SK-N-DZ (cell line): ENCODE measurements at regions not wholly inside any gene's neighbourhood (a gene's known extent, or its start where the extent isn't known, plus 50 kb on each side); places are given as distances from the start of the nearest gene placed in this dataset.
"Not testable (repeated sequence)": the region's sequence is repeated elsewhere in the genome, so short reads cannot be mapped to it uniquely, and the experiment has no call there.

Source experiments
- DNase-seq: peaks from one replicate; pipeline ENCODE4 v3.0.0-alpha.2; 2015; ENCODE audit warnings: low spot score

GRCh38 chr16:13708347-13709120 is 211.4 kb upstream of the ERCC4 start:
- no peak for DNase-seq

DNA sequence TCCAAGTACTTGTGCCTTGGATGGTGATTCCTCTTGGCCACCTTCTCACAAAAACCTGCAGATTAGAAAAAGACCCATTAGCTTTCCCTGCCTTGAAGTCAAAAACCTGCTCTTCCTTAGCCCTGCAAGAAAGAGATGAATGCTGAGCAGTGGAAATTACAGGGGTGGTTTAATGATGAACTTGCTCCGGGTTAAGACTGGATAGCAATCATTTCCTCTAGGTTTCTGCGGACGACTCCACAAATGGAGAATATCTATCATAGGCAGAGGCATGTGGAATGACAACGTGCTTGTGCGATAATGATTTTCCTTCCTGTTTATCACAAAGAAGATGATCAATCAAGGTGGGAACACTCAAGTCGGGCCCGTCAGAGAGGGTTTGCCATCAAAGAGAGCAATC is 201.2 kb upstream of the ERCC4 start:
- DNase-seq, result no peak

- no peak for DNase-seq
Observed at GRCh38 chr16:13727943-13728342, 192.0 kb upstream of the ERCC4 start.

DNA sequence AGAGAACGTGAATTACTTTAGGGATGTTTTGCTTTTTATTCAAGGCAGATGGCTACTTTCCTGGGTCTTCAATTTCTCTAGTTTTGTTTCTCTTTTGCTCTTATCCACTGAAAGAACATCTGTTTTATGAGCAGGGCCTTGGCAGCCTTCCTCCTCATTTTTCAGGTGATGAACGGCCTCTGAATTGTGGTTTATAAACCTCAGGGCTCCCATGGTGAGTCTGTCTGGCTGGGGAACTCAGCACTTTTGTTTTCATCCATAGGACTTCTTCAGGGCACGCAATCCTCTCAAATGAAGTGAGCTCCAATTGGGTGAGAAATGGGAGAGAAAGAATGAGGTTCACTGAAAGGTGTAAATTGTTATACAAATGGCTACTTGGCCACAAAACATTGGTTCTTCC is 186.4 kb upstream of the ERCC4 start:
- DNase-seq, result no peak

DNA sequence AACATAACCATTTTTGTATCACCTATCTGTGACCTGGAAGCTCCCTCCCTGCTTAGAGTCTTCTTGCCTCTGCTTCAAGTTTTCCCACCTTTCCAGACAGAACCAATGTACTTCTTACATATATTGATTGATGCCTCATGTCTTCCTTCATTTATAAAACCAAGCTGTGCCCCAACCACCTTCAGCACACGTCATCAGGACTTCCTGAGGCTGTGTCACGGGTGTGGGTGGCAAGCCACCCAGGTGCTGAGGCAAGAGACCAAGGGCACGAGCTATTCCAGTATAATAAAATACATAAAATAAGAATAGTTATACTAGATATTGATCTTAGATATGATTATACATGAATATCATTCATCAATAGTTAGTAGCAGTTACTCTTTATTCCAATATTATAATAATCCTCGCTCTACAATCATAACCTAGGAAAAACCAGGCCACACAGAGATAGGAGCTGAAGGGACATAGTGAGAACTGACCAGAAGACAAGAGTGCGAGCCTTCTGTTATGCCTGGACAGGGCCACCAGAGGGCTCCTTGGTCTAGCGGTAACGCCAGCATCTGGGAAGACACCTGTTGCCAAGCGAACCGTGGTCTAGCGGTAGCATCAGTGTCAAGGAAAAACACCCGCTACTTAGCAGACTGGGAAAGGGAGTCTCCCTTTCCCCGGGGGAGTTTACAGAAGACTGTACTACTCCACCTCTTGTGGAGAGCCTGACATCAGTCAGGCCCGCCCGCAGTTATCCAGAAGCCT is 180.2 kb upstream of the ERCC4 start:
- not testable (repeated sequence) for DNase-seq

DNA sequence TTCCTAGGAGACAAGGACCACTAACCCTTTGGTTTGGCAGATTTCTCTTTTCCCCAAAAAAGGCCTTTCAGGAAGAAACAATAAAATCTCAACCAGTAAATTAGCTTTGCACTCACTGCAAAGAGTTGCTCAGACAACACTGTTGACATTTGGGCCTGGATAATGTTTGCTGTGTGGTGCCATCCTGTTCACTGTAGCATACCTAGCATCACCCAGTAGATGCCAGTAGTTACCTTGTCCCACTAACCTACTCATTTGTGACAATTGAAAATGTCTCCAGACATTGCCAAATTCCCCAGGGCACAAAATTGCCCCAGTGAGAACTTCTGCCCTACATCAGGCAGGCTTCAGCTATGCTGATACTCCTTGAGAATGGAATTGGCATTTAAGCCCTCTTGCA is 177.0 kb upstream of the ERCC4 start:
- DNase-seq, result no peak

DNA sequence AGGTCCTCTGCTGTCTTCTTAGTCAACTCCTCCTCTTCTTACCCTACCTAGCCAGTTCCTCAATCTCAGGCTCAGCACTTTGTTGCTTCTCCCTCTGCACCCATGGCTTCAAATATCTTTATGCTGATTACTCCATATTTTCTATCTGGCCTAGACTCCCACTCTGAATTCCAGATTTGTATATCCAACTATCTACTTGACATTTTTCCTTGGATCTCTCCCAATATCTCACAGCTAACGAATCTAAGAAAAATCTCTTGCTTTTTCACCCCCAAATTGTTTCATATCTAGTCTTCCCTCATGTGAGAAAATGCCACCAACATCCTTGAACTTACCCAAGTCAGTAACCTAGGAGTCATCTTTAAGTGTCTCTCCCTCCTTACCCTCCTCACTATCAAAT is 176.4 kb upstream of the ERCC4 start:
- DNase-seq, result no peak

DNA sequence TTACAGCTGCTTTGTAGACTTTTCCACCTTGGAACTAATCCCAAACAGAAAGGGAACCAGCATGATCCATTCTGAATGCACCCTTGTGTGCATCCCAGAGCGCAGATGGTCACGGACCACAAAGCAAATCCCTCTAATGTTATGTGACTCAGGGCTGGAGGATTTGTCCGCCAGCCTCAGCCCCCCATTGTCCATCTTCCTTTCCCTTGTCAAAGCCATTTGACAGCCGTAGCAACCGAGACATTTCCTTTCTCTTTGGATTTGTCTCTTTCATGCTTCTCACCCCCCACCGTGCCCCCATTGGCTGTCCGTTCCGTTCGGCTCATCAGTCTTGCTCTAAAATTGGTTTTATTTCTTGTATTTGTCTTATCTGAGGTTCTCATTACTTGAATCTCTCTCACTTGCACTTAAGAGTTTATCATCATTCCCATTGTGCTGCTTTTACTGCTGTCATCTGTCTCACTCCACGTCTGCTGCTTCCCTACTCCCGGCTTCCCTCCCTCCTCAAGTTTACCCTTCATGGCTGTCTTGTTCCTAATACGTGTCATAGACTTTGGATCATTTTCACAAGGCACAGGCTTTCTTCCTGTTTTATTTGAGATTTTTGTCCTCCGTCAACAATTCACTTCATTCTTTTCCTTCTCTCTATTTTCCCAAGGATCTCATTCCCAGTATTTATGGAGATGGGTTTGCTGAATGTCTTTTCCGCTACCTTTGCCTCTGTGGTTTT is 163.4 kb upstream of the ERCC4 start:
- DNase-seq, result no peak

- no peak for DNase-seq
Observed at GRCh38 chr16:13766334-13766733, 153.6 kb upstream of the ERCC4 start.

GRCh38 chr16:13767215-13767614 is 152.7 kb upstream of the ERCC4 start:
- DNase-seq, result no peak

- no peak for DNase-seq
Observed at GRCh38 chr16:13768471-13768870, 151.5 kb upstream of the ERCC4 start.

DNA sequence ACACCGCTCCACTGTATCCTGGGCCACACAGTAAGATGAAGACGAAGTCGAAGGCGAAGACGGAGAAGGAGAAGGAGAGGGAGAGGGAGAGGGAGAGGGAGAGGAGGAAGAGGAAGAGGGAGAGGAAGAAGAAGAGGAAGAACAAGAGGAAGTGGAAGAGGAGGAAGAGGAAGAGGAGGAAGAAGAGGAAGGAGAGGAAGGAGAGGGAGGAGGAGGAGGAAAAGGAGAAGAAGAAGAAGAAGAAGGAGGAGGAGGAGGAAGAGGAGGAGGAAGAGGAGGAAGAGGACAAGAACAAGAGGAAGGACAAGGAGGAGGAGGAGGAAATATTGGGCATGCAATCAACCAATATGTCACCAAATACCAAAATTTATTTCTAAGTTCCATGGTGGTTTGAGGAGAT is 149.5 kb upstream of the ERCC4 start:
- no peak for DNase-seq

DNA sequence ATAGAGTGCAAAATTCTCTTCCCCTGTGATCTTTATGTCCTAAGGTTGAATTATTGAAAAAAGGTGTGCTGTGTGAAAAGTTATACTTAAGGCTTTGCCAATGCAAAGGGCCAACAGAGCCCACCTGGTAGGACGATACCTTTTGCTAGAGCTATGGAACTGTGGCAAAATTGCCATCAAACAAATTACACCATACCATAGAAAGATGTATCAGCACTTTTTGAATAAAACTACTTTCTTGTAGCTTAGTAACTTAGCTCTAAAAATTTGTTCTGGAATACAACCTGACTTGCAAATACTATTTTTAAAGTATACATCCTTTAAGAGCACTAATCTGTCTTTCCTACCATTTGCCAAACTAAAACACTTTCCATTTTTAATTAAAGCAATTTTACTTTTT is 147.2 kb upstream of the ERCC4 start:
- no peak for DNase-seq

GRCh38 chr16:13779676-13780075 is 140.3 kb upstream of the ERCC4 start:
- peak; percentile 85 for DNase-seq

DNA sequence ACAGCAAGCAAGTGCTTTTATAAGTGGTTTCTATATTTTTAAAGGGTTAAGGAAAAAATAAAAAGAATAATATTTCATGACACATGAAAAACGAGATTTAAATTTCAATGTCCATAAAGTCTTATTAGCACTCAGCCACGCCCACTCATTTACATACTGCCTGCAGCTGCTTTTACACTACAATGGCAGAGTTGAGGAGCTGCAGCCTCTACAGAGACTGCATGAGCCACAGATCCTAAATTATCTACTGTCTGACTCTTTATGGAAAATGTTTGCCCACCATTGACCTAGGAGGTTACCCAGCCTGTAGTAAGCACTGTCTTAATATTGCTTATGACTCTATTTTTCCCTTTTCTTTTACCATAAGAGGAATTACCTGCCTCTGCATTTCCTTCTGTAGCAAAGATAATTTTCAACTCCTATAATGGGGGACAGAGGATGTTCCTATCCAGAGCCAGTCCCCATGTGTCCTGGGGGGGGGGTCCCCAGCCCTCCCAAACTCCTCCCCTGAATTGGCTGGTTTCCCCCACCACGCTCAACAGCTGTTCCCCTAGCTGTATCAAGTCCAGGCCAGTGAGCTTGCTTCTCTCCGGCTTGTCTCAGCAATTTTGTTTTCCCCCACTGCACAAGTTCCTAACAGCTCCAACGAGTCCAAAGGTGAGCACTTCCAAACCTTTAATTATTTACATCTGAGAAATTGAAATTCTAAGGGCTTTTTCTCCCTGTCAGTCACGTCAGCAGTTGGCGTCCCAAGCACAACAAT is 139.4 kb upstream of the ERCC4 start:
- DNase-seq, result no peak

DNA sequence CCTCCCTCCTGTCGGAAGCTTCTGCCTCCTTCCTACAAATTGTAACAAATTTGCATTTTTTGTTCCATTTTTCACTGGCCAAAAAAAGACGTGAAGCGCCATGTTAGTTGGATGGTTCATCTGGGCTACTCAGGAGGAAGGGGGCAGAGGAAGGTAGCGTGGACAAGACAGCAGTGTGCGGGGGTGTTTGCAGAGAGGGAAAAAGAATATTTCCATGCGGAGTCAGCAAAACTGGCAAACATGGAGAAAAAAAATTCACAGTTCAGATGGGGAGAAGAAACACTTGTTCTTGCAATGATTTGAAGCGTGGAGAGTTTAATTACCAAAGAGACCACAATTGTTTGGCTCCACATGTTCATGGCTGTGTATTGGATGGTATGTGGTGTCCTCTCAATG is 138.8 kb upstream of the ERCC4 start:
- DNase-seq, result no peak

DNA sequence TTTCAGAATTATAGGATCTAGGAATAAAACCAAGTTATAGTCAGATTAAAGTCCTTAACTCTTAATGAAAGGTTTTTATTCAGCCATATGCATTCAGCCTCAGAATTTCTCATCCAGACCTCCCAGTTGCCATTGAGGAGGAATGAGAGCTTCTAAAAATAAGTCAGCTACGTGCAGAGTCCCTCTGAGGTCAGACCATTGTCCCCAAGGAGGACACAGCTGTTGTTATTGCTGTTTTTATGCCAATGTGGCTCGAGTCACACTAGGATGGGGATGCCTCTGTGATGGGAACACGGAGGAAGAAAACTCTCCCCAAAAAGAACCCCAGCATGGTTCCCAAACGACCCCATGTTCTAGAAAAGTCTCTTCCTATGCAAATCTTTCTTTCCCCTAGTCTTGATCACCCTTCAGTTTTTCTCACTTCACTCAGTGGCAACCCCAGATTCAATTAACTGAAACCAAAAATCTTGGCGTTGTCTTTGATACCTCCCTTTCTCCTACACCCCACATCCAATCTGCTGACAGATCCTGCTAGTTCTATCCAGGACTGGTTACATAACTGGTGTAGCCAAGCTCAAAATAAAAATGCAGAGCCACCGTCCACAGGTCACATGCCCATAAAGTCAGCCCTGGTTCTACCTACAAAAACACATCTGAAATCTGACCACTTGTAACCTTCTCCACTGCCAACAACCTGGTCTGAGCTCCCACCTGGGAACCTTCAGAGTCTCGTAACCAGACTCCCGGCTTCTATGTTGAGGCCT is 138.2 kb upstream of the ERCC4 start:
- DNase-seq, result no peak

GRCh38 chr16:13791095-13791494 is 128.9 kb upstream of the ERCC4 start:
- DNase-seq, result no peak

DNA sequence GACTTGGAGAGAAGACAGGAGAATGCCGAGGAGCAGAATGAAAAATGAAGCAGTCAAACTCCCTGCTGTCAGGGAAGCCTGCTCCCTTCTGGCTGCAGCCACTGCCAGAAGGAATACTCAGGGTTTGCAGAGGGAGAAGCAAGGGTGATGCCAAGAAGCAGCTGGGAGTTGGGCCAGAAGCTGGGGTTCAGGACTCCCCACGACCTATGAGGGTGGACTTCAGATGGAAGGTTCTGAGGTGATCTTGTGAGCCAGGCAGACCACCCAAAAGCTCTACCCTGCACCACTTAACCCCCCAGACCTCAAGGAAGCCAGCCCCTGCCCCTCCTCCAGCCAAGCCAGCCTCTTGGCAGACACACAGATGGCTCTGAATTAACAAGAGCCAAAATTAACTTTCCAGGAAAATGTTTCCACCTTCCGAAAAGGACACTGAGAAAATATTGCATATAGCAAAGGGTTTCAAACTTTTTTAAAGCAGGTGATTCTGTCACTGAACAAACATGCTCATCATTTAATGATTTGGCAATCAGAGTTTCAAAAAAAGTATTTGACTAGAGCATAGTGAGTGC is 126.0 kb upstream of the ERCC4 start:
- DNase-seq, result no peak

DNA sequence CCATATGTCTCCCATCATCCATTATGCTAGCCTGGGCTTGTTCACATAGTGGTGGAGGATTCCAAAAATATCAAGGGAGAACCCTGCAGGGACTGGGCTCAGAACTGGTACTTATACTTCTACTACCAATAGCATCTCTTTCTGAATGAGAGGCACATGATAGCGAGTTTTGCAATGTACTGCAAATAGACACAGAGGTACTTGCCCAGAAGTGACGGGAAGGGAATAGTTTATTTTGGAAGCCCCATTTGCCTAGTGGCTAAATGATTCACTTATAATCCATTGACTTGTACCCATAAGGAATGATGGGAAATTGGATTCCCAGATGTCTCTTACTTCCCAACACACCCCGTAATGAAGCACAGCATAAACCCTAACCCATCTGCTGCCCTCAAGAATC is 124.8 kb upstream of the ERCC4 start:
- no peak for DNase-seq

DNA sequence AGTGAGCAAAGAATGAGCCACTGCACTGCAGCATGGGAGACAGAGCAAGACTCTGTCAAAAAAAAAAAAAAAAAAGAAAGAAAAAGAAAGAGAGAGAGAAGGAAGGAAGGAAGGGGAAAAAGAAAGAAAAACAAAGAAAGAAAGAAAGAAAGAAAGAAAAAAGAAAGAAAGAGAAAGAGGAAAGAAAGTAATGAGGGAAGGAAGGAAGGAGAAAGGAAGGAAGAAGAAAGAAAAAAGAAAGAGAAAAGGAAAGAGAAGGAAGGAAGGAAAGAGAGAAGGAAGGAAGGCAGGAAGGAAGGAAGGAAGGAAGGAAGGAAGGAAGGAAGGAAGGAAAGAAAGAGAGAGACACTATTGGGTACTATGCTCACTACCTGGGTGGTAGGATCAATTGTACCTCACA is 122.2 kb upstream of the ERCC4 start:
- no peak for DNase-seq
